H9 (cell line): ENCODE measurements at regions not wholly inside any gene's neighbourhood (a gene's known extent, or its start where the extent isn't known, plus 50 kb on each side); places are given as distances from the start of the nearest gene placed in this dataset.

ENCODE experiments used
- DNase-seq: peaks from one replicate; pipeline ENCODE4 v3.0.0-alpha.2; 2017
- H2AFZ ChIP-seq: one replicate; pipeline ENCODE4 v1.6.1; 2013; ENCODE audit warnings: mild to moderate bottlenecking, low read length, control low read depth, moderate library complexity
- H2AK5ac ChIP-seq: 2 replicates; pipeline ENCODE4 v1.6.1; 2013; ENCODE audit warnings: low read length, control low read depth, mixed read lengths; ENCODE audit not compliant: insufficient read length
- H2BK120ac ChIP-seq: one replicate; pipeline ENCODE4 v1.6.1; 2013; ENCODE audit warnings: low read depth, mild to moderate bottlenecking, low read length, control low read depth, inconsistent platforms; ENCODE audit not compliant: poor library complexity, severe bottlenecking
- H2BK12ac ChIP-seq: 2 replicates; pipeline ENCODE4 v1.6.1; 2013; ENCODE audit warnings: low read length, control low read depth, mixed read lengths, low read depth; ENCODE audit not compliant: insufficient read length
- H2BK15ac ChIP-seq: 2 replicates; pipeline ENCODE4 v1.6.1; 2013; ENCODE audit warnings: low read depth, low read length, control low read depth
- H2BK20ac ChIP-seq: one replicate; pipeline ENCODE4 v1.6.1; 2013; ENCODE audit warnings: low read depth, mild to moderate bottlenecking, low read length, control low read depth, inconsistent platforms; ENCODE audit not compliant: poor library complexity, severe bottlenecking
- H2BK5ac ChIP-seq: 2 replicates; pipeline ENCODE4 v1.6.1; 2013; ENCODE audit warnings: low read length, control low read depth, mixed read lengths; ENCODE audit not compliant: insufficient read length
- H3K14ac ChIP-seq: 2 replicates; pipeline ENCODE4 v1.6.1; 2013; ENCODE audit warnings: low read length, control low read depth; ENCODE audit not compliant: insufficient read depth
- H3K18ac ChIP-seq: 2 replicates; pipeline ENCODE4 v1.6.1; 2013; ENCODE audit warnings: low read depth, mild to moderate bottlenecking, mixed read lengths, low read length, control low read depth; ENCODE audit not compliant: insufficient read length
- H3K23ac ChIP-seq: 2 replicates; pipeline ENCODE4 v1.6.1; 2013; ENCODE audit warnings: low read length, control low read depth, mixed read lengths, low read depth; ENCODE audit not compliant: insufficient read length
- H3K23me2 ChIP-seq: 2 replicates; pipeline ENCODE4 v1.6.1; 2013; ENCODE audit warnings: low read depth, mild to moderate bottlenecking, mixed read lengths, low read length, control low read depth; ENCODE audit not compliant: insufficient read length, poor library complexity, severe bottlenecking
- H3K27ac ChIP-seq: 2 replicates; pipeline ENCODE4 v1.5.1; 2013; ENCODE audit warnings: low read length, control low read depth, mixed read lengths, low read depth; ENCODE audit not compliant: insufficient read length
- H3K27me3 ChIP-seq: 2 replicates; pipeline ENCODE4 v1.6.1; 2013; ENCODE audit warnings: low read length, control low read depth, inconsistent platforms; ENCODE audit not compliant: insufficient read depth
- H3K4ac ChIP-seq: 2 replicates; pipeline ENCODE4 v1.6.1; 2013; ENCODE audit warnings: low read depth, mild to moderate bottlenecking, control low read depth, inconsistent platforms, low read length, moderate library complexity
- H3K4me1 ChIP-seq: 2 replicates; pipeline ENCODE4 v1.6.1; 2013; ENCODE audit warnings: low read length, control low read depth, inconsistent platforms; ENCODE audit not compliant: insufficient read depth
- H3K4me2 ChIP-seq: 2 replicates; pipeline ENCODE4 v1.6.1; 2013; ENCODE audit warnings: low read length, control low read depth, mixed read lengths; ENCODE audit not compliant: insufficient read length, insufficient read depth
- H3K56ac ChIP-seq: 2 replicates; pipeline ENCODE4 v1.6.1; 2013; ENCODE audit warnings: low read depth, mild to moderate bottlenecking, mixed read lengths, low read length, control low read depth; ENCODE audit not compliant: insufficient read length
- H3K79me1 ChIP-seq: 2 replicates; pipeline ENCODE4 v1.6.1; 2013; ENCODE audit warnings: low read depth, mild to moderate bottlenecking, moderate library complexity, low read length, control low read depth, inconsistent platforms; ENCODE audit not compliant: insufficient read depth, poor library complexity, severe bottlenecking
- H3K79me2 ChIP-seq: 2 replicates; pipeline ENCODE4 v1.6.1; 2013; ENCODE audit warnings: low read length, control low read depth, inconsistent platforms; ENCODE audit not compliant: insufficient read depth
- H3K9ac ChIP-seq: 2 replicates; pipeline ENCODE4 v1.6.1; 2013; ENCODE audit warnings: low read length, control low read depth, mixed read lengths; ENCODE audit not compliant: insufficient read length; ENCODE audit errors: extremely low read depth
- H3K9me3 ChIP-seq: one replicate; pipeline ENCODE4 v1.6.1; 2013; ENCODE audit warnings: low read depth, low read length, inconsistent platforms; ENCODE audit not compliant: control insufficient read depth
- H3T11ph ChIP-seq: one replicate; pipeline ENCODE4 v1.6.1; 2013; ENCODE audit warnings: mild to moderate bottlenecking, low read length, control low read depth, inconsistent platforms
- H4K20me1 ChIP-seq: one replicate; pipeline ENCODE4 v1.6.1; 2013; ENCODE audit not compliant: control insufficient read depth, insufficient read length, insufficient read depth
- H4K5ac ChIP-seq: 2 replicates; pipeline ENCODE4 v1.6.1; 2013; ENCODE audit warnings: low read depth, mild to moderate bottlenecking, mixed read lengths, low read length, control low read depth; ENCODE audit not compliant: insufficient read length
- H4K8ac ChIP-seq: replicated peaks from 2 replicates; pipeline ENCODE4 v1.6.1; 2013; ENCODE audit warnings: low read length, control low read depth, mixed read lengths, low read depth; ENCODE audit not compliant: insufficient read length
- H4K91ac ChIP-seq: 2 replicates; pipeline ENCODE4 v1.6.1; 2013; ENCODE audit warnings: low read depth, mild to moderate bottlenecking, moderate library complexity, mixed read lengths, low read length, control low read depth; ENCODE audit not compliant: insufficient read length
- H3K27ac Mint-ChIP-seq, 3 experiments: 2 replicates in 2 of 3; 3 replicates in 1 of 3; pipeline ENCODE4 v1.8.0; 2020 to 2021; ENCODE audit warnings: mixed read lengths in 3 of 3, mild to moderate bottlenecking in 1 of 3, moderate library complexity in 1 of 3
- H3K27me3 Mint-ChIP-seq: 2 replicates; pipeline ENCODE4 v1.8.0; 2021; ENCODE audit warnings: low read depth, mild to moderate bottlenecking, moderate library complexity, mixed read lengths
- H3K36me3 Mint-ChIP-seq, 3 experiments: 2 replicates in 2 of 3; 3 replicates in 1 of 3; pipeline ENCODE4 v1.8.0; 2020 to 2021; ENCODE audit warnings: low read depth in 3 of 3, mixed read lengths in 3 of 3; ENCODE audit not compliant: insufficient read depth in 1 of 3
- H3K4me1 Mint-ChIP-seq, 2 experiments: 2 replicates each; pipeline ENCODE4 v1.8.0; 2020; ENCODE audit warnings: mixed read lengths in 2 of 2
- H3K4me3 Mint-ChIP-seq, 2 experiments: 2 replicates in 1 of 2; 3 replicates in 1 of 2; pipeline ENCODE4 v1.8.0; 2020 to 2021; ENCODE audit warnings: mild to moderate bottlenecking in 2 of 2, mixed read lengths in 2 of 2, moderate library complexity in 1 of 2
- H3K9me3 Mint-ChIP-seq, 2 experiments: 2 replicates in 1 of 2; 3 replicates in 1 of 2; pipeline ENCODE4 v1.8.0; 2020; ENCODE audit warnings: mild to moderate bottlenecking in 2 of 2, mixed read lengths in 2 of 2, moderate library complexity in 1 of 2
- WGBS: extraction: QIAGEN DNeasy Blood & Tissue Kit; methylation state at CpG from one replicate; pipeline ENCODE4 v1.1.7; 2013; ENCODE audit warnings: missing lambda C conversion rate, low lambda C conversion rate, mixed read lengths; ENCODE audit not compliant: insufficient read length; ENCODE audit errors: extremely low coverage; 5-methylcytosine and 5-hydroxymethylcytosine counted together
- TF ChIP-seq, protein P1 (sequence below): fragments of 200-600 bp; sonication (generic); conservative IDR thresholded peaks from 3 replicates; pipeline ENCODE4 v1.8.0; 2021; ENCODE audit warnings: antibody characterized with exemption, mild to moderate bottlenecking

DNA sequence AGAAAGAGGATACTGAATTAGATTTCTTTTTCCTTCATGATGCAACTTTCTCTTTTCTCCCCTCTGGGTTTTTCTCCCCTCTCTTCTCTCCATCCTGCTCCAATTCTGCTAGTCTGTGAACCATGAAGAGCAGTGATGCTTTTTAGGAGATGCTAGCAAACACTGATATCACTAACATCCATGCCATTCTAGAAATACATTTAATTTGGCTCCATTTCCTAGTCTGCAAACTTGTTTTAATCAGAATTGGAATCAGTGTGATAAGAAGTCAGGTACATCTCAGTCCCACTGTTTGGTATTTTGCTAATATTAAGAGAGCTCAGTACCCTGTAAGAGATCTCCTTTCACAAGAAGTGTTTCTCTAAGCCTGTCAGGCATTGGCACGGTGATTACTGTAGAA is 437.1 kb downstream of the RWDD3 start:
- Histone ChIP-seq H3K27me3 (no peaks in the 10 kb centered on the region), H3K9ac (no peak overlapping the region), H3K4me2 (no peak overlapping the region), H3K27ac (no peak overlapping the region), H3K56ac (no peak overlapping the region), H2BK20ac (no peak overlapping the region), H3K79me1 (no peaks in the 10 kb centered on the region), H3K23ac (no peak overlapping the region), H2BK5ac (no peak overlapping the region), H2BK12ac (no peak overlapping the region), H3K79me2 (no peaks in the 10 kb centered on the region), H2AFZ (no peak overlapping the region), H4K8ac (no peak overlapping the region), H3K9me3 (no peaks in the 10 kb centered on the region), H2BK15ac (no peak overlapping the region), H3K4ac (no peak overlapping the region), H3K23me2 (no peaks in the 10 kb centered on the region), H4K20me1 (no peaks in the 10 kb centered on the region), H3K4me1 (no peaks in the 10 kb centered on the region), H2AK5ac (no peak overlapping the region), H4K91ac (no peak overlapping the region), H2BK120ac (no peak overlapping the region), H3T11ph (no peak overlapping the region), H3K18ac (no peak overlapping the region), H3K14ac (no peak overlapping the region), H4K5ac (no peak overlapping the region)
- peaks cover 0 to 3% (median 2%) of the 10 kb centered on the region in 3 experiments; a peak in 2 of 7 replicates for H3K36me3 Mint-ChIP-seq
- no CpG with 5 or more reads among the region's 1 CpG for WGBS
- no peaks in the 10 kb centered on the region for H3K27me3 Mint-ChIP-seq
- H3K27ac Mint-ChIP-seq, result no peak overlapping the region
- no peak for DNase-seq
- peaks cover 12 to 16% of the 10 kb centered on the region in 2 experiments for H3K4me1 Mint-ChIP-seq
- TF ChIP-seq, protein P1, sequence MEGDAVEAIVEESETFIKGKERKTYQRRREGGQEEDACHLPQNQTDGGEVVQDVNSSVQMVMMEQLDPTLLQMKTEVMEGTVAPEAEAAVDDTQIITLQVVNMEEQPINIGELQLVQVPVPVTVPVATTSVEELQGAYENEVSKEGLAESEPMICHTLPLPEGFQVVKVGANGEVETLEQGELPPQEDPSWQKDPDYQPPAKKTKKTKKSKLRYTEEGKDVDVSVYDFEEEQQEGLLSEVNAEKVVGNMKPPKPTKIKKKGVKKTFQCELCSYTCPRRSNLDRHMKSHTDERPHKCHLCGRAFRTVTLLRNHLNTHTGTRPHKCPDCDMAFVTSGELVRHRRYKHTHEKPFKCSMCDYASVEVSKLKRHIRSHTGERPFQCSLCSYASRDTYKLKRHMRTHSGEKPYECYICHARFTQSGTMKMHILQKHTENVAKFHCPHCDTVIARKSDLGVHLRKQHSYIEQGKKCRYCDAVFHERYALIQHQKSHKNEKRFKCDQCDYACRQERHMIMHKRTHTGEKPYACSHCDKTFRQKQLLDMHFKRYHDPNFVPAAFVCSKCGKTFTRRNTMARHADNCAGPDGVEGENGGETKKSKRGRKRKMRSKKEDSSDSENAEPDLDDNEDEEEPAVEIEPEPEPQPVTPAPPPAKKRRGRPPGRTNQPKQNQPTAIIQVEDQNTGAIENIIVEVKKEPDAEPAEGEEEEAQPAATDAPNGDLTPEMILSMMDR, result no peak
- no peak overlapping the region for H3K4me3 Mint-ChIP-seq
- H3K9me3 Mint-ChIP-seq, result peaks cover 0 to 3% of the 10 kb centered on the region in 2 experiments; a peak in 2 of 5 replicates
